ENCODE measurements at regions not wholly inside any gene's neighbourhood (a gene's known extent, or its start where the extent isn't known, plus 50 kb on each side); places are given as distances from the start of the nearest gene placed in this dataset.
A peak's percentile ranks its signal among the peaks of the same experiment; 100 is the strongest.
"Not testable (repeated sequence)": the region's sequence is repeated elsewhere in the genome, so short reads cannot be mapped to it uniquely, and the experiment has no call there.

GRCh38 chr11:15300341-15300740 is 185.6 kb downstream of the INSC start:
- no peak for DNase-seq

GRCh38 chr11:15307619-15308024 is 192.9 kb downstream of the INSC start:
- DNase-seq: no peak

GRCh38 chr11:15308840-15309239 is 194.1 kb downstream of the INSC start:
- no peak for DNase-seq

- DNase-seq: no peak
Observed at GRCh38 chr11:15309296-15309695, 194.6 kb downstream of the INSC start.

- no peak for DNase-seq
Observed at GRCh38 chr11:15313862-15314261, 199.1 kb downstream of the INSC start.

- DNase-seq: no peak
Observed at GRCh38 chr11:15318814-15319213, 204.1 kb downstream of the INSC start.

- DNase-seq: no peak
Observed at GRCh38 chr11:15326520-15326919, 211.8 kb downstream of the INSC start.

GRCh38 chr11:15327786-15328231 is 213.1 kb downstream of the INSC start:
- DNase-seq: peak; percentile 14

- no peak for DNase-seq
Observed at GRCh38 chr11:15333407-15333806, 218.7 kb downstream of the INSC start.

- no peak for DNase-seq
Observed at GRCh38 chr11:15334766-15335165, 220.0 kb downstream of the INSC start.

- DNase-seq: no peak
Observed at GRCh38 chr11:15336021-15336420, 221.3 kb downstream of the INSC start.

- no peak for DNase-seq
Observed at GRCh38 chr11:15339302-15339701, 224.6 kb downstream of the INSC start.

GRCh38 chr11:15341587-15341986 is 226.9 kb downstream of the INSC start:
- no peak for DNase-seq

- DNase-seq: no peak
Observed at GRCh38 chr11:15342163-15342562, 227.4 kb downstream of the INSC start.

- DNase-seq: no peak
Observed at GRCh38 chr11:15346907-15347306, 232.2 kb downstream of the INSC start.

- no peak for DNase-seq
Observed at GRCh38 chr11:15347969-15348734, 233.4 kb downstream of the INSC start.

- DNase-seq: no peak
Observed at GRCh38 chr11:15349413-15349812, 234.7 kb downstream of the INSC start.

- DNase-seq: no peak
Observed at GRCh38 chr11:15361316-15361715, 246.6 kb downstream of the INSC start.

GRCh38 chr11:15365286-15365685 is 250.6 kb downstream of the INSC start:
- not testable (repeated sequence) for DNase-seq

GRCh38 chr11:15367695-15368094 is 253.0 kb downstream of the INSC start:
- DNase-seq: no peak

- DNase-seq: no peak
Observed at GRCh38 chr11:15370495-15371147, 255.9 kb downstream of the INSC start.

GRCh38 chr11:15371533-15371932 is 256.8 kb downstream of the INSC start:
- DNase-seq: no peak

- DNase-seq: no peak
Observed at GRCh38 chr11:15374418-15374817, 259.7 kb downstream of the INSC start.

GRCh38 chr11:15378941-15379340 is 264.2 kb downstream of the INSC start:
- DNase-seq: no peak

- no peak for DNase-seq
Observed at GRCh38 chr11:15379483-15379882, 264.8 kb downstream of the INSC start.

All from T1000 (cell line).